Femur (tissue), 1 donor: ENCODE measurements at regions not wholly inside any gene's neighbourhood (a gene's known extent, or its start where the extent isn't known, plus 50 kb on each side); places are given as distances from the start of the nearest gene placed in this dataset.
A peak's percentile ranks its signal among the peaks of the same experiment; 100 is the strongest.
"Not testable (repeated sequence)": the region's sequence is repeated elsewhere in the genome, so short reads cannot be mapped to it uniquely, and the experiment has no call there.

Experiments
- DNase-seq: peaks from one replicate; pipeline ENCODE4 v3.0.0-alpha.2; 2017

DNA sequence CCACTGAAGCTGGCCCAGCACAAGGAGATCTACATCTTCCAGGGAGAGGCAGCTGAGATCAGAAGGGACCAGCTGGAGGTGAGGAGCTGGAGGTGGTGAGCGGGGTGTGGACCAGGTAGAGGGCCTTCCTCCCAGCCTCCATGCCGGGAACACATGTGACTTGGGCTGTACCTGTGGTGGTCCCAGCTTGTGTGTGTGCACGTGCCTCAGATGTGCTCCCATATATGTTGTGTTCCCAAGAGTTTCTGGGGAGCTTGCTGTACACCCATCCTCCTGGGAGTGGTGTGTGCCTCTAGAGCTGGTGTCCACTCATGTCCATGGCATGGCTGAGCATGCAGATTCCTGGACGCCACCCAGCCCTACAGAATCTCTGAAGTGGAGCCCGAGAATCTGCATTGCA, 183.7 kb upstream of the AKAP13 start:
- not testable (repeated sequence) for DNase-seq

DNA sequence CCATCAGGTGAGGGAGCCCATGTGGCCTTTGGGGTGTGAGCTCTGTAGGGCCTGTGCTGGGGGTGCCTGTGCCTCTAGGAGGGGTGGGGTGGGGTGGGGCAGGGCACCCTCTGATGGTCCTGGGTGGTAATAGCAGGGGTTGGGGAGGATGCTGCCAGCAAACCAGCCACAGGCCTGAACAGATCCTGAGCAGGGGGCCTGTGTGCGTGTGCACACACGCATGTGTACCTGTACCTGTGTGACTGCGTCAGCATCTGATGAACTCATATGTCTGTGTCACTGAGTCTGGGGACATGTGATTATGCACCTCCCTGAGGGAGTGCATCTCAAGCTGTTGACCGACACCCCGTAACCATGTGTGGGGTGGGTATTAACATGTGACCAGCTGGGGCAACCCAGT, 182.8 kb upstream of the AKAP13 start:
- not testable (repeated sequence) for DNase-seq

DNA sequence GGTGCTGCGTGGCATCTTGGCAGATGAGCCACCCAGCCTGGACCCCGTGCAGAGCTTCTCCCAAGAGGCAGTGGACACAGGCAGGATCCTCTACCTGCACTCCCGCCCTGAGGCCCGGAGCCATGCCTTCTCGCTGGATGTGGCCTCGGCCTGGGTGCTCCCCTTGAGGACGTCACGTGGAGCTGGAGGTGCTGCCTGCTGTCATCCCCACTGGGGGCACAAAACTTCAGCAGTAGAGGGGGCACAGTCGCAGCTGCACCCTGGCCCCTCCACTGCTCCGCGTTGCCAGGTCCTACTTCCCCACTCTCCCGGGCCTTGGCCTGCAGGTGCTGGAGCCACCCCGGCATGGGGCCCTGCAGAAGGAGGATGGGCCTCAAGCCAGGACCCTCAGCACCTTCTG, 182.0 kb upstream of the AKAP13 start:
- DNase-seq, result not testable (repeated sequence)

DNA sequence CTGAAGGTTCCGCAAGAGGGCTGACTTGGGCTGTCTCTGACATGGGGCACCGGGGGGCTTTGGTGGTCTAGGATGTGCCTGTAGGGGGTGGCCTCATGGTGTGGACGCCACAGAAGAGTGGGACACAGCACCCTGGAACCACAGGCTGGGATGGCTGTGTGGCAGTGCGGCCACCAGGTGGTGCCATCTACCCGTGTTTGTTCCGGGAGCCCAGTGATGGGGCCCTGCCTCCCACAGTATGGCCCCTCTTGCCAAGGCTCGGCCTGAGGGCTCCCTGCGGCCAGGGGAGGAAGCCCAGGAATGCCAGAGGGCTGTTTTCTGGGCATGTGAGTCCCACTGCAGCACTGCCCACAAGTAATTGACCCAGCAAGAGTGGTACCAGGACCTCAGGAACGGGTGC, 180.2 kb upstream of the AKAP13 start:
- DNase-seq, result not testable (repeated sequence)

DNA sequence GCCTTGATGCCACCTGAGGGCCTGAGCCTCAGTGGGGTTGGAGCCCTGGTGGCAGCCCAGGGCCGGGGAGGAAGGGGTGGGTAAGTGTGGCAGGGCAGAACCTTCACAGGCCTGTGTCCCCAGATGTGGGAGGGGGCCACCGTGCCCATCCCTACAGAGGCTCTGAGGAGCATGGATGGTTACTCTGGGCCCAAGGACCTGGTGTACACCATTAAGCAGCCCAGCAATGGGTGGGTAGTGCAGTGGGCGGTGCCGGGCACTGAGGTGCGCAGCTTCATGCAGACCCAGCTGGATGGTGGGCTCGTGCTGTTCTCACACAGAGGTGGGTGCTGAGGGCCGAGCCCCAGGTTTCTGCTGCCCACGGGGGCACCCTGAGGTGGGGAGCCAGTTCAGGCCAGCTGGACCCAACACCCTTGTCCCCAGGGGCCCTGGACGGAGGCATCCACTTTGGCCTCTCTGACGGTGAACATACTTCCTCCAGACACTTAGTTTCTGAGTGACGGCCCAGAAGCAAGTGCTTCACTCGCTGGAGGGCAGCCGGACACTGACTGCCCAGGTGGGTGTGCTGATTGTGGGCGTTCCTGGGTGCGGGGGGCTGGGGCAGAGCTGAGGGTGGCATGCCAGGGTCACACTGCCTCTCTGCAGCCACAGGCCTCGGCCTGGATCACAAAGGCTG, 179.1 kb upstream of the AKAP13 start:
- not testable (repeated sequence) for DNase-seq

DNA sequence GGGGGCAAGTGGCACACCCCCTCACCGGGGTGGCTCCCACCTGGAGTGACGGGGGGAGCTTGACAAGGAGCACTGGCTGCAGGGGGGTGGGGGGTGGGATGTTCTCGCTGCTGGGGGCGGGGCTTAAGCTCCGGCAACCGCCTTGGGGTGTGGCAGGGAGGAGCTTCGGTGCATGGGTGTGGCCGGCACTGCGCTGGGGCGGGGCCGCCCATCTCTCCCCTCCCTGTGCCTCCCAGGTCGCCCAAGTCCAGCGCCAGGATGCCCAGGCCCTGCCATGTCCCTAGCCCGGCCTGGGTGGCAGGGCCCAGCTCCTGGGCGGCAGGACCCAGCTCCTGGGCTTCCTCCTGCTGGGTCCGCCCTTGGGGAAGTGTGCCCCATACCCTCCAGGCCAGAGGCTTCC, 175.9 kb upstream of the AKAP13 start:
- DNase-seq, result not testable (repeated sequence)

DNA sequence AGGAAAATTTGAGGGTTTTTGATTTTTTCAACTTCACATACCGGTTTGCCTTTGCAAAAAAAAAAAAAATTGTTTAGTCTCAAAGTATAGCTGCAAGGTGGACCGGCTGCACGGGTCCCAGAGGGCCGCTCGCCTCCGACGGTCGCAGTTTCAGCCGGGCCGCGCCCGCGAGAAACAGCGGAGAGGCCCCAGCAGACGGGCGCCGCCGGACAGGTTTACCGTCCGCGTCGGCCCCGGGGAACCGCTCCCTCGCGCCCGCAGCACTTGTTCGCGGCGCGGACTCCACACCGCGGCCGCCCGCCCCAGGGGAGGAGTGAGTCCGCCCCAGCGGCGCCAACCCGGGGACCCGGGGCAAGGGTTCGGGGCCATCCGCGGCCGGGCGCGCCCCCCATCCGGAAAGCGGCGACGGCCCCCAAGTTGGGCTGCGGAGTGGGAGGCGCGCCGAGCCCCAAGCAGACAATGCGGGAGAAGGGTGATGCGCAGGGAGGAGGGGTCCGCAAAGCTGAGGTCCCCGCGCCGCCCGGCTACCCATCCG, 146.5 kb upstream of the AKAP13 start:
- not testable (repeated sequence) for DNase-seq

DNA sequence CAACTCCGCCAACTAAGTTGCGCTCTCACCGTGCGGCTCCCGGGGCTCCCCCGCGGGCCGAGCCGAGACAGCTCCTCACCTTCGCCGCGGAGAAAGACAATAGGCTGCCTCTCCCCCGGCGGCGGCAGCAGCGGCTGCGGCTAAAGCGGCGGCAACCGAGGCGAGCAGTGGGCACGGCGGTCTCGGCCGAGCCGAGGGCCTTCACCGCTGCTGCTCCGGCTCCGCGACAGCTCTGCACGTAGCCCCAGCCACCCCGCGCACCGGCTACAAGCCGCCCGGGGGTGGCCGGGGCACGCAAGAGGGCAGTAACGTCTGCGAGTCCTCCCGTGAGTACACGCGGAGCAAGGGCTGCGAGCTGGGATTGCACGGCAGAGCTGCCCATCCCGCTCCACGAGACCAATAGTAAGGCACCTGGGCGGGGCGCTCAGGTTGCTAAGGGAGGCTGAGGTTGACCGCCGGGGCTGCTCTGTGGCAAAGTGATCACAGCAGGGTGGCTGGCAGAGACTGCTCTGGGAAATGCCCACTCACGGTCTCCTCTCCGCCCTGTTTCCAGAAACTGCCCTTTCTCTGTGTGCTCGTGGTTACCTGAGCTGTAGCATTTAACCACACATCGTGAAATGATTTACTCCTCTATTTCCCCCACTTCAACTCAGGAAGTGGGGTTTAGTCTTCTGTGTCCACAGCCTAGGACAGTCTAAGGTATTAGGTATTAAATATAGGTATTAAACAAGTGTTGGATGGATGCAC, 145.8 kb upstream of the AKAP13 start:
- DNase-seq, result not testable (repeated sequence)

DNA sequence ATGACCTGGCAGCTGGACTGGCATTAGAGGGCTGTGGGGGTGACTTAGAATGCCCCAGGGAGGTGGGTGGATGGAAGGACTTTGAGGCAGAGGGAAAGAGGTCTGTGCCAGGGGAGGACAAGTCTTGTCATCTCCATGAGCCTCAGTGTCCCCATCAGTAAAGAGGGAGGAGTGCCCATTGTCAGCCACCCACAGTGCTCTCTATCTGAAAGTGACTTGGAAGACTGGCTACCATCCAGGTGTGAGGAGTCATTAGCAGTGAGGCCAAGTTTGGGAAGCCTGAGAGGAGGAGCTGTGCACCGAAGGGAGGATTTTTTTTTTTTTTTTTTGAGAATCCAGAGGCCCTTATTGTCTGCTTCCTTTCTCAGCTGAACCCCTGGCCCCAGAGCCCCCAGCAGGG, 136.3 kb upstream of the AKAP13 start:
- not testable (repeated sequence) for DNase-seq

DNA sequence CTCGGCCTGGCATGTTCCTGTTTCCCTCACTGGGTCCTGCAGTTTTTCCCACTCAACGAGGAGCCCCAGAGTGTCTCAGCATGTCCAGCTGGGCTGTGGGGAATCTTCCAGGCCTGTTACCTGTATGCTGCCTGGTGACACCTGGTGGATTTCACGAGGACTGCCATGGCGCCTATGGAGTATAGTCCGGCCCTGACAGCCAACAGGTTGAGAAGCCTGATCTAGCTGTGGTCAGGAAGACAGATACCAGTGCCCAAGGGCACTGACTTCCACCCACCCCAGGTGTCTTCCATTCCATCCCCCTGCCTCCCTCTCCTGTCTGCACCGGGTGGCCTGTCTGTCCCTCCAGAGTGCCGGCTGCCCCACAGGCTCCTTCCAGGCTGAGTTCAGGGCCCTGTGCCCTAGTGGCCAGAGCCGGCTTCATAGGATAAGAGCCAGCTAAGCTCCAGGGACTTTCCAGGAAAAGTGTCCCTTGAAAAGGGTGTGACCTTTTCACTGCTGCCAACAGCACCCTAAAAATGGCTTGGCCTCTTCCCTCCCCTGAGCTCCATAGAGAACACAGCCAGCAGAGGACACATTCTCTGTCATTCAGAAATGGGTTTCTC, 129.4 kb upstream of the AKAP13 start:
- peak; percentile 12 for DNase-seq

DNA sequence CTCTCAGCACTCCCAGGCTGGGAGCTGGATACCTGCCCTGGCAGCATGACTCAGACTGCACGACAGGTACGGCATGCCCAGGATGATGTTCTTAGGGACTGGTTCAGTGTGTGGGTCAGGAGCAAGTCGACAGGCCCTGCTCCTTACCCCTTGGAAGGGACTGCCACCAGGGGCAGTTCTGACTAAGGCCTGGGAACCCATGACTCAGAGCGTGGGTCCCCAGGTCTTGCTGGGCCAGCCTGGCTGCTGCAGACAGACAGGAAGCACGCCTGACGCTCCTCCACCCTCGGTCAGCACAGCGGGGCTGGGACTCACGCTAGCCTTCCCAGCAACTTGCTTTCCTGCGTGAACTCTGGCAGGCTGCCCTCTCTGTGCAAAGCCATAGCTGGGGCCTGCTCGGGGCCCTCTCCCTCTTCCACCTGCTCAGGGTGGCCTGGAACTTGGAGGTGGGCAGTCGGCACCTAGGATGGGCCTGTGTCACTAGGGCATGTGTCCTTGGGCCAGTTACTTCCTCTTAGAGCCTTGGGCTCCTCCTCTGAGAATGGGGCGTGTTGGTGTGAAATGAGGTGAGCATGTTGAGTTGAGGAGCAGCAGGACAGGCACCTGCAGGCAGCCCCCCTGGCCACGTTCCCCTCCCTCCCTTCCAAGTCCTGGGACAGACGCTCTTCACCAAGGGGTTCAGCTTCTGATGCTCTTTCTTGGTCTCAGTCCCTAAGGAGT, 127.0 kb upstream of the AKAP13 start:
- peak; percentile 8 for DNase-seq

DNA sequence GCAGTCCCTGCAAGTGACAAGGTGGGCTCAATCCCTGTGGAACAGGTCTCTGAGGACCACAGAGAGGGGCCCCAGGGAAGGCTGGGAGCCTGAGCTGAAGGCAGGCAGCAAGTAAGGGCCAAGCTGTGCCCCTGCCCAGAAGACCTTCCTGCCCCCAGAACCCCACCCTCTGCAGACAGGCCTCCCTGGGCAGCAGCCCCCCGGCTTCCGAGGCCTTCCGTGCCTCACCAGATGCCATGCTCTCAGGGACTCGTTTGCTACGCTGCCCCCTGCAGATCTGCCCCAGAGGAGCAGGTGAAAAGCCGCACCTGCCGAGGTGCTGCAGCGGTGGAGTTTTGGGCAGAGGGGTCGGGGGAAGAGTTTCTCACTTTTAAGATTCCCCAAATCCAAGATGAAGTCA, 125.4 kb upstream of the AKAP13 start:
- DNase-seq, result not testable (repeated sequence)

DNA sequence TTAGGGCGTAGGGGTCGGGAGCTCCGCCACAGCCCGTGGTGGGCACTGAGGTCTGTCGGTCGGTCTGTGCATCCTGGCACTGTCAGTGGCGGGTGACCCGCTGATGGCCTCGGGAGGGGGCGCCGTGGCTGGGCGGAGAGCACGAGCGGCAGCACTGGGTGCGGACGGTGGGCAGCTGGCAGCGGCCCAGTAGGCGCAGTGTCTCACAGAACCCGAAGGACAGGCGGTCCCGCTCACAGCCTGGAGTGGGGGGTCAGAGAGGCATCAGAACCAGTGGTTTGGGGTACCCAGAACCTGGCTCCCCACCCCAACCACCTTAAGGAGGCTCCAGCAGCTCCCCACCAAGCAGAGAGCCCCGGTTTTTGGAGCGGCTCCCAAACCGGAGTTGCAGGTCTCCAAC, 124.9 kb upstream of the AKAP13 start:
- peak; percentile 11 for DNase-seq

DNA sequence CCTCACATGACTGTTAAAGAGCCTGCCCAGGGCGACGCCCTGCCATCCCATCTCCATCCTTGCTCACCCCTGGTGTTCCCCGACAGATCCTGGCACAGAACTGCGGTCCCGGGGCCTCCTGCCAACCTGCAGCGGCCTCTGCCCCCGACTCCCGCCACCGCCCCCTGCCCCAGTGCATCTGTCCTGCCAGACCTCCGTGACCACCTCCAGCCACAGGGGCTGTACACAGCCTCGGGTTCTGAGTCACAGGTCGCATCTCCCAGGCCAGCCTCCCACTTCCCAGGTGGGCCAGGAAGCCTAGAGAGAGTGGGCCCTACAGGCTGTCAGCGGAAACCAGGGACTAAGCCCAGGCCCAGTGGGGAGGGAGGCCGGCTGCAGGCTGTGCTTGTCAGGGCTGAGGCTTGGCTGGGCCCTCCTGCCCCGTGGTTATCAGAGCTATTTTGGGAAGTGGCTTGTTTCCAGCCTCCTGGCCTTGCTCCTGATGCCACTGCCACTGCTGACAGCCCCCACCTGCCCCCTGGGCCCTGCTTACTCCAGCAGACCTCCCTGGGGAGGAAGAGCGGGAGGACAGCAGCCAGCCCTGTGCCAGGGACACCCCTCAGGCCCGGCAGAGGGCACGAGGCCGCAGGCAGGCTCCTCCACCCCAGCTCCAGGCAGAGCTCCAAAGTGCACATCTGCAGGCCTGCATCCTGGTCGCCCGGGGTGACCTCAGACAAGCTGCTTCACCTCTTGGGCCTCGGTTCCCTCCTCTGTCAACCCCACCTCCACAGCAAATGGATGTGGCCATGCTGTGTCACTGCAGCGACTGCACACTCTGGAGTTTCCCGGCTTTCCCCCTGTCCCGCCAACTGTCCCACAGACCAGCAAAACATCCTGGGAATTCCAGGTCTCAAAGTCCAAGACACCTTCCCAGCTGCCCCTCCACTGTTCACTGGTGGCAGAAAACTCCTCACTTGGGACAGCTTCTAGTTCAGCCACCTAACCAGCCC, 124.1 kb upstream of the AKAP13 start:
- peak; percentile 34 for DNase-seq

DNA sequence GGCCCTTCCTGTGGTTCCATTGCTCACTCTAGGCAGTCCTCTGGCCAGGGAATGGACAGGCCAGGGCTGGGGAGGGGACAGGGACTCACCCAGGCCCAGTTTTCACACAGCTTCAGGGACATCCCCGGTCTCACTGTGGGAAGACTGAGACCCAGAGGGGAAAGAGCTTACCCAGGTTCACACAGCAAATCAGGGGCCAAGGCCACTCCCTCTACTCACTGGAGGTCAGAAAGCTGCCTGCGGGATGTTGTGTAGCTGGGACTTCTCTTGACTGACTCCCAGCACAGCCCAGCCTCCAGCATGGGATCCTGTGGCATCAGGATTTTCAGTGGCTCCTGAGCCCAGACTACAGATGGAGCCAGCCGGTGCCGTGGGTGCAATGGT, 122.3 kb upstream of the AKAP13 start:
- peak; percentile 18 for DNase-seq

DNA sequence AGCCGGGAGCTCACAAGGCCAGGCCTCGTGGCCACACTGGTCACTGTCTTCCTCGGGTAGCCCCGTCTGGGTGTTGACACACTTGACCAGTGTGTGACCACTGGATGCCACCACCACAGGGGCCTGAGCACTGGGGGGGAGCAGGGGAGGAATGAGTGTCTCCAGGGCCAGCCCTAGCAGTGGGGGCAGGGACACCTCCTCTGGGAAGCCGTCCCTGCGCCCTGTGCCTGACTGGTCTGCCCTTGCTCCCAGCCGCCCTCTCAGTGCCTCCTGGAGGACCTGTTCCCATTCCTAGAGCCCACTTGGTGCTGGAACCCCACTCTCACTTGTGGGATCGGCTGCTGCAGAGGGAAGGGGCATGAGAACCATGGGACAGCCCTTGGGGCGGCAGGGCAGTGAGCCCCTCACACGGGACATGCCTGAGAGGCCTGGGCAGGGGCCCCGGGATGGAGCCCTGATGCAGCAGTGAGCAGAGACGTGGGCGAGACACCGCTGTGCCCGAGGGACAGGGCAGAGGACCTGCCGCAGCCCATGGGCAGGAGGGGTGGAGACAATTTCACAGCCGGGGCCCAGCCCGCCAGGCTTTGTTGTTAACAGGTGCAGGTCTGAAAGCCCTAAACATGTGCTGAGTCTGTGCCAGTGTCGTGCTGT, 121.7 kb upstream of the AKAP13 start:
- DNase-seq, result peak; percentile 8

DNA sequence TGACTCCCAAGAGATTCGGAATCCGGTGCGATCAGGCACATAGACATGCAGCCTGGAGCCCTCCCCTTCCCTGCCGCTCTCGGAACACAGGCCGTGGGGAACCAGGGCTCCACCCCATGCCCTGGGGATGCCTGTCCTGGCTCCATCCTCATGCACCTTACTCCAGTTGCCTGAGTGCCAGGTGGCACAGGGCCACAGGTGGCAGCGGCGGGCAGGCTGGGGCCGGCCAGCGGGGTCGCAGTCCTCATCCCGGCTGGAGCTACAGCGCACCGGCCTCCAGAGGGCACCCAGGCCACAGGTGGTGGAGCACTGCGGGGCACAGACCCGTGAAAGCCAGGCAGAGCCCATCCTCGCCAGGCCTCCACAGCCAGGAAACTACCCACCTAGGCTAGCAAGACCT, 119.9 kb upstream of the AKAP13 start:
- not testable (repeated sequence) for DNase-seq

DNA sequence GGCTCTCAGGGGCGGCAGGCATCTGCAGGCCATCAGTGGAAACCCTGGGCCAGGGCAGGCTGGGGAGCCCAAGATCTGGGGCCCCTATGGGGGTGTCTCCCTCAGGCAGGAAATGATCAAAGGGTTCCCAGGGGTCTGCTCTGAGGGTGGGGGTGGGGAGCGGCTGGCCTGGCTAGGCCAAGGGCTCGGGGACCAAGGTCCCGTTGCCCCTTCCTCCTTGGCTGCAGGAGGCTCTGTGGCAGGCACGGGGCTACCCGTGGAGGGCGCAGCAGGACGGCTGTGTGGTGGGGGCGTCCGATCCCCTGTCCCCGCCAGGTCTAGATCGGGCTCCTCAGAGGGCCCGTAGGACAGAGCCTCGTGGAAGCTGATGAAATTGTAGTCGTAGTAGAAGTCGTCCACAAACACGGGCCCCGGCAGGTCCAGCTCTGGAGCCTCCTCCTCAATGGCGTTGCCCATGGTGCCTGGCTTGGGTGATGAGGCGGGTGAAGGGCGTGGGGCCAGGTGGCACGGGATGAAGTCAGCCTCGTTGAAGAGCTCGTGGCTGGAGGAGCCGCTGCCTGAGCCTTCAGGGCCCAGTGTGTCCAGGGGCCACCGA, 117.8 kb upstream of the AKAP13 start:
- peak; percentile 10 for DNase-seq

DNA sequence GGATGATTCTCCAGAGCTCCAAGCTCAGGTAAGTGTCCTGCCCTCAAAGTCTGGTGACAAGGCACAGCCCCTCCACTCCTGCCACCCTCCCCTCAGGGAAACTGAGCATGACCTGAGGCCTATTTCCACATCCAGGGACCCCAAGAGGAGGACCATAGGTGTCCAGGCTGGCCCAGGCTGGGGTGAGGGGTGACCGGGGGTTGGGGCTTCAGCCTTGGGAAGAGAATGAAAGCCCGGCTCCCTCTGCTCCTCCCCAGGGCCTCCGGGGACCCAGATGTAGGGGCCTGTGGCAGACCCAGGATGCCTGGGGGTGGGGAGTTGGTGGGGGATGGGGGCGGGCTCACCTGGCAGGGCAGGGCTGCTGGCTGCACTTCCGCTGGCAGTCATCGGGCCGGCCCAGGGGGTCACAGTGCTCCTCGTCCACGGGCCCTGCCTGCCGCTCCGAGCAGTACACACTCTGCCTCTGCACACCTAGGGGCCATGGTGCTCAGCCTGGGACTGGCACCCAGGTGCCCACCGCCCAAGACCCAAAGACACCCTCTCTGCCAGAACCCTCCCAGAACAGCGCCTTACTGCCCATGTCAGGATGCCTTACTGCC, 116.5 kb upstream of the AKAP13 start:
- DNase-seq, result peak; percentile 8

DNA sequence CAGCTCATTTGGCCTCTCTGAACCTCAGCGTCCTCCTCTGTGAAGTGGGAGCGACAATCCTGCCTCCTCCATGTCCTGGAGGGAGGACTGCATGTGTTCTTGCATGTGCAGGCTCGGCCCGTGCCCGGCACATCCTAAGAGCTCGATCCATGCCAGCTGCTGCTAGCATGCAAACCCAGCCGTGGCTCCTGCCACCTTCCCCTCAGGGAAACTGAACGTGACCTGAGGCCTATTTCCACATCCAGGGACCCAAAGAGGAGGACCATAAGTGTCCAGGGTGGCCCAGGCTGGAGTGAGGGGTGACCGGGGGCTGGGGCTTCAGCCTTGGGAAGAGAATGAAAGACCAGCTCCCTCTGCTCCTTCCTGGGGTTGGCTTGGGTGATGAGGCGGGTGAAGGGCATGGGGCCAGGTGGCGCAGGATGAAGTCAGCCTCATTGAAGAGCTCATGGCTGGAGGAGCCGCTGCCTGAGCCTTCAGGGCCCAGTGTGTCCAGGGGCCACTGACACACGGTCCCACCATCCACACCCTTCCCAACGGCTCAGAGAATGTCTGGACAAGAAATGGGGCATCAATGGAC, 115.7 kb upstream of the AKAP13 start:
- peak; percentile 13 for DNase-seq
